H1 (cell line): ENCODE measurements at regions not wholly inside any gene's neighbourhood (a gene's known extent, or its start where the extent isn't known, plus 50 kb on each side); places are given as distances from the start of the nearest gene placed in this dataset.

Experiments
- CTCF ChIA-PET: fragments of 300-600 bp; sonication (Branson Sonifier 250); formaldehyde crosslinking; loops from one replicate; lab custom pipeline; 2021; ENCODE audit not compliant: partially characterized antibody; lab: Charles Lee
- POLR2A ChIA-PET: fragments of 300-600 bp; sonication (Branson Sonifier 250); formaldehyde crosslinking; loops from one replicate; lab custom pipeline; 2021; ENCODE audit warnings: inconsistent platforms; ENCODE audit not compliant: partially characterized antibody; lab: Charles Lee
- DNase-seq, 2 experiments: peaks; one replicate each; pipeline versions ENCODE4 v3.0.0 to v3.0.0-alpha.2; 2010 to 2022; ENCODE audit warnings: low spot score in 2 of 2, low read depth in 1 of 2, mixed read lengths in 1 of 2
- FAIRE-seq: peaks from 2 replicates; lab custom pipeline; 2011; peaks lifted over from hg19 to GRCh38; lab: Jason Lieb, UNC
- H2AFZ ChIP-seq: 2 replicates; pipeline ENCODE4 v1.8.1; 2012; ENCODE audit warnings: low read length, inconsistent platforms
- H2AK5ac ChIP-seq: 2 replicates; pipeline ENCODE4 v1.6.1; 2013; ENCODE audit warnings: low read depth, low read length
- H2BK120ac ChIP-seq: replicated peaks from 2 replicates; pipeline ENCODE3; 2013; ENCODE audit warnings: low read depth, low read length, inconsistent platforms
- H2BK12ac ChIP-seq: 2 replicates; pipeline ENCODE4 v1.6.1; 2013; ENCODE audit warnings: low read depth, low read length
- H2BK15ac ChIP-seq: 2 replicates; pipeline ENCODE4 v1.6.1; 2013; ENCODE audit warnings: low read length
- H2BK20ac ChIP-seq: 2 replicates; pipeline ENCODE4 v1.6.1; 2013; ENCODE audit warnings: low read length
- H2BK5ac ChIP-seq: 2 replicates; pipeline ENCODE4 v1.6.1; 2013; ENCODE audit warnings: low read depth, low read length
- H3K14ac ChIP-seq: 2 replicates; pipeline ENCODE4 v1.6.1; 2013; ENCODE audit warnings: inconsistent platforms; ENCODE audit not compliant: insufficient read length
- H3K18ac ChIP-seq: 2 replicates; pipeline ENCODE4 v1.6.1; 2013; ENCODE audit warnings: low read length; ENCODE audit errors: extremely low read depth
- H3K23ac ChIP-seq: 2 replicates; pipeline ENCODE4 v1.6.1; 2013; ENCODE audit warnings: inconsistent platforms; ENCODE audit not compliant: insufficient read length
- H3K23me2 ChIP-seq: 2 replicates; pipeline ENCODE4 v1.6.1; 2013; ENCODE audit warnings: low read depth, low read length
- H3K27ac ChIP-seq: 2 replicates; pipeline ENCODE4 v1.6.1; 2011; ENCODE audit warnings: low read depth, low read length, inconsistent platforms
- H3K27me3 ChIP-seq, 4 experiments: replicated peaks in 1 of 4; 1 replicate in 1 of 4; 2 replicates in 3 of 4; pipeline versions ENCODE4 v1.6.1 to v1.8.1; 2011 to 2013; ENCODE audit warnings: low read length in 3 of 4, mild to moderate bottlenecking in 3 of 4, inconsistent platforms in 2 of 4, mixed read lengths in 2 of 4, moderate library complexity in 1 of 4; ENCODE audit not compliant: control insufficient read depth in 3 of 4, insufficient read depth in 3 of 4; ENCODE audit errors: extremely low read depth in 1 of 4
- H3K36me3 ChIP-seq, 4 experiments: 2 replicates each; pipeline versions ENCODE4 v1.6.1 to v1.8.1; 2011 to 2013; ENCODE audit warnings: mild to moderate bottlenecking in 4 of 4, low read length in 3 of 4, moderate library complexity in 2 of 4, control low read depth in 1 of 4, inconsistent platforms in 1 of 4; ENCODE audit not compliant: insufficient read depth in 4 of 4, control insufficient read depth in 2 of 4
- H3K4ac ChIP-seq: replicated peaks from 2 replicates; pipeline ENCODE3; 2013; ENCODE audit warnings: low read length, low read depth, mixed read lengths, inconsistent platforms; ENCODE audit not compliant: insufficient read length
- H3K4me1 ChIP-seq, 4 experiments: replicated peaks in 1 of 4; 1 replicate in 1 of 4; 2 replicates in 3 of 4; pipeline versions ENCODE4 v1.6.1 to v1.8.1; 2011 to 2013; ENCODE audit warnings: low read length in 3 of 4, inconsistent platforms in 2 of 4, mixed read lengths in 1 of 4; ENCODE audit not compliant: insufficient read depth in 4 of 4, control insufficient read depth in 3 of 4
- H3K4me2 ChIP-seq, 2 experiments: 2 replicates each; pipeline versions ENCODE4 v1.6.1 to v1.8.1; 2011 to 2013; ENCODE audit warnings: low read depth in 2 of 2, low read length in 2 of 2, control low read depth in 1 of 2, inconsistent platforms in 1 of 2, mild to moderate bottlenecking in 1 of 2; ENCODE audit not compliant: insufficient read depth in 1 of 2
- H3K4me3 ChIP-seq, 4 experiments: fragments of 200-600, 300-600 bp in 1 of 4; sonication (generic), shearing (Covaris generic), sonication (Bioruptor Twin) in 1 of 4; 2 replicates each; pipeline versions ENCODE4 v1.5.1 to v1.8.1; 2011 to 2016; ENCODE audit warnings: low read length in 4 of 4, low read depth in 3 of 4, control low read depth in 2 of 4, inconsistent platforms in 2 of 4, mild to moderate bottlenecking in 2 of 4, mixed read lengths in 1 of 4, moderate library complexity in 1 of 4; ENCODE audit not compliant: insufficient read depth in 2 of 4; ENCODE audit errors: extremely low read depth in 1 of 4
- H3K56ac ChIP-seq: replicated peaks from 2 replicates; pipeline ENCODE3; 2013; ENCODE audit warnings: low read depth, mild to moderate bottlenecking, mixed read lengths, low read length, inconsistent platforms; ENCODE audit not compliant: insufficient read length
- H3K79me1 ChIP-seq: 2 replicates; pipeline ENCODE4 v1.6.1; 2013; ENCODE audit warnings: low read depth, low read length, control low read depth
- H3K79me2 ChIP-seq, 2 experiments: 2 replicates each; pipeline versions ENCODE4 v1.6.1 to v1.8.1; 2012 to 2013; ENCODE audit warnings: low read length in 2 of 2, mild to moderate bottlenecking in 2 of 2, inconsistent platforms in 1 of 2; ENCODE audit not compliant: insufficient read depth in 2 of 2, control insufficient read depth in 1 of 2
- H3K9ac ChIP-seq, 4 experiments: replicated peaks in 1 of 4; 1 replicate in 1 of 4; 2 replicates in 3 of 4; pipeline versions ENCODE4 v1.6.1 to v1.8.1; 2011 to 2013; ENCODE audit warnings: low read depth in 3 of 4, low read length in 3 of 4, control low read depth in 2 of 4, mild to moderate bottlenecking in 2 of 4, moderate library complexity in 2 of 4, inconsistent platforms in 1 of 4; ENCODE audit errors: extremely low read depth in 1 of 4
- H3K9me3 ChIP-seq, 2 experiments: 2 replicates each; pipeline versions ENCODE4 v1.6.1 to v1.8.1; 2012 to 2013; ENCODE audit warnings: mild to moderate bottlenecking in 2 of 2, moderate library complexity in 2 of 2, control low read depth in 1 of 2, inconsistent platforms in 1 of 2, low read depth in 1 of 2, low read length in 1 of 2, mixed read lengths in 1 of 2; ENCODE audit not compliant: insufficient read depth in 2 of 2
- H4K20me1 ChIP-seq, 2 experiments: replicated peaks in 1 of 2; 2 replicates each; pipeline versions ENCODE3 to v1.8.1; 2011 to 2013; ENCODE audit warnings: inconsistent platforms in 2 of 2, low read length in 2 of 2, mild to moderate bottlenecking in 1 of 2; ENCODE audit not compliant: insufficient read depth in 2 of 2, control insufficient read depth in 1 of 2
- H4K5ac ChIP-seq: 2 replicates; pipeline ENCODE4 v1.6.1; 2013; ENCODE audit warnings: low read length, low read depth, mixed read lengths, inconsistent platforms; ENCODE audit not compliant: insufficient read length
- H4K8ac ChIP-seq: 2 replicates; pipeline ENCODE4 v1.8.0; 2013; ENCODE audit warnings: mild to moderate bottlenecking, moderate library complexity, low read length, inconsistent platforms; ENCODE audit not compliant: insufficient read depth; ENCODE audit errors: extremely low read depth
- H4K91ac ChIP-seq: replicated peaks from 2 replicates; pipeline ENCODE3; 2013; ENCODE audit warnings: low read length, mixed read lengths, inconsistent platforms; ENCODE audit not compliant: insufficient read length
- CBX8 ChIP-seq: fragments of 300-800, 300-1000 bp; sonication (generic); IDR thresholded peaks from 2 replicates; pipeline ENCODE4 v1.7.1; 2016; ENCODE audit warnings: low read depth, low read length, borderline replicate concordance
- CHD1 ChIP-seq: IDR thresholded peaks from 2 replicates; pipeline ENCODE4 v1.6.1; 2012; ENCODE audit warnings: low read depth, low read length, improper control_type of control experiment
- CREB1 ChIP-seq: IDR thresholded peaks from 2 replicates; pipeline ENCODE4 v1.6.1; 2012; ENCODE audit warnings: inconsistent platforms
- E2F6 ChIP-seq: IDR thresholded peaks from 2 replicates; pipeline ENCODE4 v1.6.1; 2012; ENCODE audit warnings: inconsistent platforms
- HDAC2 ChIP-seq, 2 experiments: fragments of 300-600 bp in 1 of 2; sonication (generic) in 1 of 2; IDR thresholded peaks; 2 replicates each; pipeline ENCODE4 v1.6.1; 2011 to 2012; ENCODE audit warnings: low read depth in 2 of 2, low read length in 2 of 2, mild to moderate bottlenecking in 2 of 2, moderate library complexity in 2 of 2, borderline replicate concordance in 1 of 2, inconsistent platforms in 1 of 2
- NANOG ChIP-seq: IDR thresholded peaks from 2 replicates; pipeline ENCODE4 v1.6.1; 2011; ENCODE audit warnings: low read length, low read depth, mild to moderate bottlenecking, inconsistent platforms; ENCODE audit not compliant: insufficient read depth, poor library complexity, severe bottlenecking
- TAF7 ChIP-seq: optimal IDR thresholded peaks from 2 replicates; pipeline ENCODE3; 2011; ENCODE audit warnings: low read depth, mild to moderate bottlenecking, inconsistent platforms, low read length, moderate library complexity, borderline replicate concordance
- WGBS, 2 experiments: shearing (Covaris generic) in 1 of 2; methylation state at CpG; one replicate each; pipeline versions ENCODE4 v1.1.6 to v1.1.7; 2013 to 2015; ENCODE audit warnings: low lambda C conversion rate in 2 of 2, mixed read lengths in 2 of 2, inconsistent platforms in 1 of 2, low coverage in 1 of 2, missing lambda C conversion rate in 1 of 2; ENCODE audit not compliant: insufficient replicate concordance in 2 of 2, insufficient coverage in 1 of 2, insufficient read length in 1 of 2; ENCODE audit errors: extremely low coverage in 1 of 2, missing lambda C conversion rate in 1 of 2; 5-methylcytosine and 5-hydroxymethylcytosine counted together

- no peaks in the 10 kb centered on the region for H3K36me3 ChIP-seq
- H4K5ac ChIP-seq = no peak overlapping the region
- TF ChIP-seq CHD1 (no peak), CREB1 (no peak), E2F6 (no peak), CBX8 (no peak), NANOG (no peak), HDAC2 (IDR thresholded peaks at IDR 0.05; ENCODE audit: borderline replicate concordance in 1 of 2, low read depth in 2 of 2, low read length in 2 of 2) (no peak), TAF7 (no peak)
- TF ChIP-seq, all 59 proteins: peak for 0
- Histone ChIP-seq H3K23me2 (no peaks in the 10 kb centered on the region), H3K56ac (no peak overlapping the region), H4K91ac (no peak overlapping the region), H3K4me1 (peaks cover 0 to 12% (median 11%) of the 10 kb centered on the region in 4 experiments; a peak in 5 of 7 replicates), H2AFZ (no peak overlapping the region), H3K14ac (no peak overlapping the region), H2BK20ac (no peak overlapping the region), H3K9ac (no peak overlapping the region), H3K79me1 (no peaks in the 10 kb centered on the region), H3K79me2 (no peaks in the 10 kb centered on the region), H2BK12ac (no peak overlapping the region), H4K20me1 (no peaks in the 10 kb centered on the region), H3K4me2 (no peak overlapping the region), H4K8ac (no peak overlapping the region), H2AK5ac (no peak overlapping the region), H2BK120ac (no peak overlapping the region), H3K4me3 (no peak overlapping the region), H3K27me3 (no peaks in the 10 kb centered on the region), H2BK15ac (0 out of 2 replicates have a peak overlapping the region, but pooled peaks have one; percentile 31), H3K18ac (no peak overlapping the region), H3K4ac (no peak overlapping the region), H3K23ac (no peak overlapping the region), H2BK5ac (no peak overlapping the region), H3K27ac (no peak overlapping the region), H3K9me3 (no peaks in the 10 kb centered on the region)
- WGBS, 2 experiments = 94% methylated on average over 5 of the region's 5 CpGs; no CpG with 5 or more reads in 1 of the 2 experiments
- DNase-seq = no peak
- ChIA-PET CTCF (no interaction called here), POLR2A (no interaction called here)
- FAIRE-seq = no peak
Measured at GRCh38 chr15:58261368-58261767, 123.2 kb downstream of the AQP9 start.
